GM12864 (cell line): ENCODE measurements at regions not wholly inside any gene's neighbourhood (a gene's known extent, or its start where the extent isn't known, plus 50 kb on each side); places are given as distances from the start of the nearest gene placed in this dataset.

ENCODE experiments used
- DNase-seq: peaks from one replicate; pipeline ENCODE4 v3.0.0-alpha.2; 2011; ENCODE audit warnings: low read depth
- H3K4me3 ChIP-seq: 2 replicates; pipeline ENCODE4 v1.5.1; 2011; ENCODE audit warnings: mild to moderate bottlenecking, low read depth, low read length, control low read depth
- TF ChIP-seq, protein P1 (sequence below): IDR thresholded peaks from 2 replicates; pipeline ENCODE4 v1.5.1; 2011; ENCODE audit warnings: low read depth, mild to moderate bottlenecking, moderate library complexity, low read length, control low read depth, inconsistent platforms; ENCODE audit errors: missing control alignments

- H3K4me3 ChIP-seq = no peak overlapping the region
- no peak for DNase-seq
- TF ChIP-seq, protein P1, sequence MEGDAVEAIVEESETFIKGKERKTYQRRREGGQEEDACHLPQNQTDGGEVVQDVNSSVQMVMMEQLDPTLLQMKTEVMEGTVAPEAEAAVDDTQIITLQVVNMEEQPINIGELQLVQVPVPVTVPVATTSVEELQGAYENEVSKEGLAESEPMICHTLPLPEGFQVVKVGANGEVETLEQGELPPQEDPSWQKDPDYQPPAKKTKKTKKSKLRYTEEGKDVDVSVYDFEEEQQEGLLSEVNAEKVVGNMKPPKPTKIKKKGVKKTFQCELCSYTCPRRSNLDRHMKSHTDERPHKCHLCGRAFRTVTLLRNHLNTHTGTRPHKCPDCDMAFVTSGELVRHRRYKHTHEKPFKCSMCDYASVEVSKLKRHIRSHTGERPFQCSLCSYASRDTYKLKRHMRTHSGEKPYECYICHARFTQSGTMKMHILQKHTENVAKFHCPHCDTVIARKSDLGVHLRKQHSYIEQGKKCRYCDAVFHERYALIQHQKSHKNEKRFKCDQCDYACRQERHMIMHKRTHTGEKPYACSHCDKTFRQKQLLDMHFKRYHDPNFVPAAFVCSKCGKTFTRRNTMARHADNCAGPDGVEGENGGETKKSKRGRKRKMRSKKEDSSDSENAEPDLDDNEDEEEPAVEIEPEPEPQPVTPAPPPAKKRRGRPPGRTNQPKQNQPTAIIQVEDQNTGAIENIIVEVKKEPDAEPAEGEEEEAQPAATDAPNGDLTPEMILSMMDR = no peak
Measured at GRCh38 chr6:71454056-71454455, 165.4 kb downstream of the OGFRL1 start.

DNA sequence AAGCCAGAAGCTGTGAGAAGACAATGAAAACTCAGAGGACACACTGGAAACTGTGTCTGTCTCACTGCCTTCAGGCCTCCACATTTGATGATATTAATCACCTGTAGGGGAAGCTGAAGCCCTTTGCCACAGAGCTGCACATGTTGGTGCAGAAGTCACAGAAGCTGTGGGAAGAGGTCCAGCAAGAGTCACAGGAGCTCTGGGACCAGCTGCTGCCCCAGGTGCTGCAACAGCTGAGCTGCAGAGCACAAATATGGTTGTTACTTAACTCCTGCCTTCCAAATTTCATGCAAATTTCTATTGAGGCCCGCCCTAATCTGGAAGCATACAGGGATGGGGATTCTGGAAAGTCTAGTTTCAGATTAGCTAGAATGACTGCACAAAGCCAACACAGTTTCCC, 169.3 kb downstream of the OGFRL1 start:
- no peak for DNase-seq
- no peak overlapping the region for H3K4me3 ChIP-seq
- TF ChIP-seq, protein P1 = no peak

- no peak overlapping the region for H3K4me3 ChIP-seq
- DNase-seq = no peak
- TF ChIP-seq, protein P1 = no peak
Measured at GRCh38 chr6:71459162-71459561, 170.6 kb downstream of the OGFRL1 start.

DNA sequence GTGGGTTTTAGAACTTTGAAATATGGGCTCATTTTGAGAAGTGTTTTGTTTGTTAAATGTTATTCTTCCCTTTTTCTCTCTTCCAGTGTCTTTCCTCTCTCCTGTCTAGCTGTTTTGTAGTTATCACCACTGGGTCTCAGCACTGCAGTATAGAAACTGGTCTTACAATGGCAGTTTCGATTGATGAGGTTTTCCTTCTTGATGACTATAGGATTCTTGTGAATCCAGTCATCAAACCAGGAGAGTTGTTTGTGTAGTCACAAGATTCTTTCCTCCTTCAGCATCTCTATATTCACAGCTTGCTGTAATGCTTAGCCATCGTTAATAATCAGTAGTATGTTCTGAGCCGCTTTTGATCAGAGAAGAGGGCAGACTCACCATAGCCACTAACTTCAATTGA, 172.3 kb downstream of the OGFRL1 start:
- TF ChIP-seq, protein P1 = no peak
- DNase-seq = no peak
- no peak overlapping the region for H3K4me3 ChIP-seq

DNA sequence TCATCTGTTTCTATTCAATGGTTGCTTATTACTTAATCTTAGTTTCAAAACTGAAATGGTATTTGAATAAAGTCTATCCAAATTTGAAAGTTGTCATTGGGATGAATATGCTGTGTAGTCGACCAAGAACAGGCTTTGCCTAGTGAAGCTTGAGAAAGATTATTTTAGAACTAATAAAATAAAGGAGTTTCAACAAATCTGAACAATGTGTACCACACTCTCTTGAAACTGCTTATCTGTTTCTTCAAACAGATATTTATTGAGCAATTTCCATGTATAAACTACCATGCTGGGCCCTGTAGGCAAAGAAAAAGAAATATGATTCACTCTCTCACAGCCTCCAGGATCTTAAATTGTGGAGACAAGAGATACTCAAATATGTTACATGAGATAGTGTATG, 174.4 kb downstream of the OGFRL1 start:
- DNase-seq = no peak
- no peak overlapping the region for H3K4me3 ChIP-seq
- TF ChIP-seq, protein P1 = no peak

- H3K4me3 ChIP-seq = no peak overlapping the region
- TF ChIP-seq, protein P1 = no peak
- DNase-seq = no peak
Measured at GRCh38 chr6:71465096-71465495, 176.5 kb downstream of the OGFRL1 start.

- H3K4me3 ChIP-seq = no peak overlapping the region
- no peak for DNase-seq
- TF ChIP-seq, protein P1 = no peak
Measured at GRCh38 chr6:71466362-71466761, 177.8 kb downstream of the OGFRL1 start.
